ENCODE measurements at regions not wholly inside any gene's neighbourhood (a gene's known extent, or its start where the extent isn't known, plus 50 kb on each side); places are given as distances from the start of the nearest gene placed in this dataset.

GRCh38 chr10:124346831-124347230 lies 71.9 kb downstream of the OAT start:
- Mint-ChIP-seq H3K4me1 (peaks cover 5% of the 10 kb centered on the region), H3K27me3 (ENCODE audit: insufficient read depth, low read depth, poor library complexity) (peaks cover 6% of the 10 kb centered on the region), H3K9me3 (no peaks in the 10 kb centered on the region), H3K27ac (no peak overlapping the region), H3K4me3 (no peak overlapping the region), H3K36me3 (ENCODE audit: low read depth) (no peaks in the 10 kb centered on the region)
- Histone ChIP-seq H3F3A (replicated peaks; ENCODE audit: low read depth) (no peaks in the 10 kb centered on the region), H3K27ac (ENCODE audit: low read depth) (no peak overlapping the region), H3K4me2 (no peak overlapping the region), H3K79me2 (replicated peaks; ENCODE audit: insufficient read depth) (no peaks in the 10 kb centered on the region), H3K4me1 (ENCODE audit: insufficient read depth) (no peaks in the 10 kb centered on the region), H3K36me3 (ENCODE audit: insufficient read depth) (no peaks in the 10 kb centered on the region), H4K20me1 (replicated peaks; ENCODE audit: insufficient read depth) (no peaks in the 10 kb centered on the region), H3K4me3 (no peak overlapping the region), H3K9me2 (ENCODE audit: insufficient read depth) (no peaks in the 10 kb centered on the region; the same call in 1 of the 2 replicates), H2AFZ (no peak overlapping the region), H3K27me3 (ENCODE audit: insufficient read depth) (no peaks in the 10 kb centered on the region)
- DNase-seq (ENCODE audit: low spot score) (no peak), ATAC-seq (no peak)
- no peak for TF ChIP-seq CREB1 (CRISPR knock-in tag; IDR thresholded peaks at IDR 0.05; ENCODE audit: low read depth)

- Histone ChIP-seq H3K4me1 (ENCODE audit: insufficient read depth) (no peaks in the 10 kb centered on the region), H3K27me3 (ENCODE audit: insufficient read depth) (no peaks in the 10 kb centered on the region), H3K4me3 (no peak overlapping the region), H3K9me2 (ENCODE audit: insufficient read depth) (no peaks in the 10 kb centered on the region; the same call in 1 of the 2 replicates), H3K36me3 (ENCODE audit: insufficient read depth) (no peaks in the 10 kb centered on the region), H2AFZ (no peak overlapping the region), H3F3A (replicated peaks; ENCODE audit: low read depth) (no peaks in the 10 kb centered on the region), H3K4me2 (no peak overlapping the region), H4K20me1 (replicated peaks; ENCODE audit: insufficient read depth) (no peaks in the 10 kb centered on the region), H3K27ac (ENCODE audit: low read depth) (no peak overlapping the region), H3K79me2 (replicated peaks; ENCODE audit: insufficient read depth) (no peaks in the 10 kb centered on the region)
- no peak overlapping the region for H3K27ac Mint-ChIP-seq
- peaks cover 7% of the 10 kb centered on the region for H3K27me3 Mint-ChIP-seq (ENCODE audit: insufficient read depth, low read depth, poor library complexity)
- no peak for ATAC-seq
- no peak for TF ChIP-seq EZH2phosphoT487 (IDR thresholded peaks at IDR 0.05; ENCODE audit: unreplicated experiment)
- no peak for TF ChIP-seq NANOG (IDR thresholded peaks at IDR 0.05; ENCODE audit: borderline replicate concordance)
- no peak for TF ChIP-seq ZNF114 (CRISPR knock-in tag; IDR thresholded peaks at IDR 0.05)
- TF ChIP-seq POLR2AphosphoS5 (IDR thresholded peaks at IDR 0.05; ENCODE audit: low read depth): no peak
- TF ChIP-seq CREB1 (CRISPR knock-in tag; IDR thresholded peaks at IDR 0.05; ENCODE audit: low read depth): no peak
- TF ChIP-seq ETS1 (IDR thresholded peaks at IDR 0.05): no peak
- TF ChIP-seq ZNF462 (CRISPR knock-in tag; IDR thresholded peaks at IDR 0.05): no peak
- no peak for TF ChIP-seq CTCF (conservative IDR thresholded peaks at IDR 0.05; ENCODE audit: low read depth in 2 of 2)
- no peak for TF ChIP-seq EZH2 (IDR thresholded peaks at IDR 0.05; ENCODE audit: low read depth, unreplicated experiment)
- no peak for TF ChIP-seq REST (IDR thresholded peaks at IDR 0.05; ENCODE audit: unreplicated experiment)
- no peaks in the 10 kb centered on the region for H3K9me3 Mint-ChIP-seq
- no peaks in the 10 kb centered on the region for H3K36me3 Mint-ChIP-seq (ENCODE audit: low read depth)
- no peak for DNase-seq (ENCODE audit: low spot score)
- H3K4me1 Mint-ChIP-seq: peaks cover 5% of the 10 kb centered on the region
- H3K4me3 Mint-ChIP-seq: no peak overlapping the region
Observed at GRCh38 chr10:124345521-124345920, 73.2 kb downstream of the OAT start.
